GM12878 (cell line): ENCODE measurements at regions not wholly inside any gene's neighbourhood (a gene's known extent, or its start where the extent isn't known, plus 50 kb on each side); places are given as distances from the start of the nearest gene placed in this dataset.

Experiments used
- ATAC-seq: fragments of 200-7000 bp; cut with Tn5 transposase; 3 replicates; pipeline ENCODE4 v1.9.1; 2020; ENCODE audit warnings: mild to moderate bottlenecking, moderate library complexity
- BruUV-seq: library from RNA; stranded (reverse); fragments of 400-500 nt; replicated peaks from 2 replicates; lab custom pipeline; 2021; lab: Mats Ljungman, UMichigan
- CTCF ChIA-PET: fragments of 300-600 bp; sonication (Branson Sonifier 250); formaldehyde crosslinking; extraction: SDS; loops from one replicate; lab custom pipeline; 2021; ENCODE audit warnings: inconsistent platforms; lab: Yijun Ruan, JAX
- POLR2A ChIA-PET: fragments of 350-600 bp; formaldehyde crosslinking; extraction: SDS; loops from one replicate; lab custom pipeline; 2021; ENCODE audit warnings: inconsistent platforms; lab: Charles Lee
- RAD21 ChIA-PET: fragments of 300-600 bp; sonication (Branson Sonifier 250); formaldehyde crosslinking; loops from one replicate; lab custom pipeline; 2023; ENCODE audit warnings: antibody characterized with exemption; ENCODE audit not compliant: unreplicated experiment; lab: Charles Lee
- SMC1A ChIA-PET: fragments of 300-600 bp; sonication (Branson Sonifier 250); formaldehyde crosslinking; loops from one replicate; lab custom pipeline; 2023; ENCODE audit not compliant: unreplicated experiment, uncharacterized antibody; lab: Charles Lee
- DNase-seq: peaks from one replicate; pipeline ENCODE4 v3.0.0-alpha.2; 2011; ENCODE audit warnings: low read depth, low spot score
- FAIRE-seq: peaks from 3 replicates; lab custom pipeline; 2011; peaks lifted over from hg19 to GRCh38; lab: Jason Lieb, UNC
- H2AFZ ChIP-seq: 2 replicates; pipeline ENCODE4 v1.6.0; 2011; ENCODE audit warnings: low read depth, low read length, control low read depth; ENCODE audit not compliant: control insufficient read depth
- H3K27ac ChIP-seq: 2 replicates; pipeline ENCODE4 v1.5.1; 2011; ENCODE audit warnings: control low read depth; ENCODE audit not compliant: control insufficient read depth, insufficient read depth
- H3K27me3 ChIP-seq, 2 experiments: replicated peaks in 1 of 2; 2 replicates each; pipeline versions ENCODE4 v1.6.0 to v1.6.1; 2011; ENCODE audit warnings: low read length in 1 of 2; ENCODE audit not compliant: control insufficient read depth in 2 of 2, insufficient read depth in 2 of 2
- H3K36me3 ChIP-seq, 2 experiments: 2 replicates each; pipeline ENCODE4 v1.5.1; 2011; ENCODE audit warnings: low read length in 1 of 2; ENCODE audit not compliant: control insufficient read depth in 2 of 2, insufficient read depth in 2 of 2
- H3K4me1 ChIP-seq: 2 replicates; pipeline ENCODE4 v1.6.1; 2011; ENCODE audit warnings: mild to moderate bottlenecking, low read length, moderate library complexity, mixed read lengths; ENCODE audit not compliant: control insufficient read depth, insufficient read depth
- H3K4me2 ChIP-seq: 2 replicates; pipeline ENCODE4 v1.6.0; 2011; ENCODE audit warnings: control low read depth; ENCODE audit not compliant: control insufficient read depth, insufficient read depth
- H3K4me3 ChIP-seq: fragments of 200-600 bp; sonication (generic); 2 replicates; pipeline ENCODE4 v1.5.1; 2016
- H3K79me2 ChIP-seq: 2 replicates; pipeline ENCODE4 v1.6.0; 2011; ENCODE audit warnings: low read length; ENCODE audit not compliant: control insufficient read depth, insufficient read depth
- H3K9ac ChIP-seq: 2 replicates; pipeline ENCODE4 v1.8.0; 2011; ENCODE audit warnings: low read length, control low read depth, mixed read lengths; ENCODE audit not compliant: control insufficient read depth, insufficient read depth
- H3K9me3 ChIP-seq: replicated peaks from 3 replicates; pipeline ENCODE4 v1.5.1; 2011; ENCODE audit warnings: mild to moderate bottlenecking, low read length; ENCODE audit not compliant: control insufficient read depth, insufficient read depth
- H4K20me1 ChIP-seq: 2 replicates; pipeline ENCODE4 v1.6.0; 2011; ENCODE audit not compliant: control insufficient read depth, insufficient read depth
- ASH2L ChIP-seq: fragments of 300-600, 200-600 bp; sonication (generic); IDR thresholded peaks from 2 replicates; pipeline ENCODE4 v1.6.1; 2017; ENCODE audit warnings: low read depth, mild to moderate bottlenecking, borderline replicate concordance
- ATF7 ChIP-seq: fragments of 450-650 bp; IDR thresholded peaks from 2 replicates; pipeline ENCODE4 v1.6.1; 2016; ENCODE audit warnings: low read depth, mild to moderate bottlenecking
- BACH1 ChIP-seq: fragments of 450-650 bp; IDR thresholded peaks from 2 replicates; pipeline ENCODE4 v1.6.1; 2017; ENCODE audit warnings: mild to moderate bottlenecking, borderline replicate concordance
- CBX3 ChIP-seq: fragments of 200-600 bp; sonication (generic); IDR thresholded peaks from 2 replicates; pipeline ENCODE4 v1.6.1; 2016; ENCODE audit warnings: low read depth, borderline replicate concordance
- CEBPZ ChIP-seq: fragments of 150-350 bp; IDR thresholded peaks from 2 replicates; pipeline ENCODE4 v1.6.1; 2016; ENCODE audit warnings: low read depth, low read length
- EGR1 ChIP-seq, 2 experiments: IDR thresholded peaks; 1 replicate in 1 of 2; 2 replicates in 1 of 2; pipeline ENCODE4 v1.6.1; 2011 to 2012; ENCODE audit warnings: low read depth in 2 of 2, low read length in 2 of 2, borderline replicate concordance in 1 of 2, mild to moderate bottlenecking in 1 of 2, moderate library complexity in 1 of 2
- ELK1 ChIP-seq: IDR thresholded peaks from 2 replicates; pipeline ENCODE4 v1.6.1; 2012; ENCODE audit warnings: low read depth, low read length, improper control_type of control experiment
- EZH2 ChIP-seq: IDR thresholded peaks from 2 replicates; pipeline ENCODE4 v1.6.1; 2012; ENCODE audit warnings: low read depth, mild to moderate bottlenecking, control low read depth, inconsistent platforms, low read length, borderline replicate concordance; ENCODE audit not compliant: control insufficient read depth
- FOS ChIP-seq: IDR thresholded peaks from 3 replicates; pipeline ENCODE4 v1.6.1; 2011; ENCODE audit warnings: borderline replicate concordance; ENCODE audit not compliant: insufficient read length; ENCODE audit errors: extremely low read depth
- GATAD2B ChIP-seq: fragments of 450-650 bp; conservative IDR thresholded peaks from 2 replicates; pipeline ENCODE4 v1.6.1; 2017; ENCODE audit warnings: low read depth, mild to moderate bottlenecking, moderate library complexity
- IRF5 ChIP-seq: fragments of 450-650 bp; IDR thresholded peaks from 2 replicates; pipeline ENCODE4 v1.6.1; 2017; ENCODE audit warnings: borderline replicate concordance
- NBN ChIP-seq: fragments of 450-650 bp; IDR thresholded peaks from 2 replicates; pipeline ENCODE4 v1.6.1; 2016
- NFIC ChIP-seq: IDR thresholded peaks from 2 replicates; pipeline ENCODE4 v1.6.1; 2012; ENCODE audit warnings: low read depth, mild to moderate bottlenecking, inconsistent platforms, low read length, moderate library complexity
- POU2F2 ChIP-seq: IDR thresholded peaks from 3 replicates; pipeline ENCODE4 v1.6.1; 2011; ENCODE audit warnings: low read depth, mild to moderate bottlenecking, low read length, borderline replicate concordance
- RBBP5 ChIP-seq: fragments of 200-600 bp; sonication (generic); conservative IDR thresholded peaks from 2 replicates; pipeline ENCODE4 v1.6.1; 2016
- SMAD1 ChIP-seq: fragments of 450-650 bp; IDR thresholded peaks from 2 replicates; pipeline ENCODE4 v1.6.1; 2018; ENCODE audit warnings: mild to moderate bottlenecking, low read depth; ENCODE audit not compliant: partially characterized antibody
- SP1 ChIP-seq: IDR thresholded peaks from one replicate; pipeline ENCODE4 v1.6.1; 2011; ENCODE audit warnings: low read depth, low read length
- YY1 ChIP-seq: IDR thresholded peaks from 2 replicates; pipeline ENCODE4 v1.6.1; 2011; ENCODE audit warnings: low read depth, mild to moderate bottlenecking, low read length
- ZBED1 ChIP-seq: IDR thresholded peaks from 2 replicates; pipeline ENCODE4 v1.6.1; 2016; ENCODE audit warnings: borderline replicate concordance
- ZSCAN29 ChIP-seq: fragments of 450-650 bp; IDR thresholded peaks from 2 replicates; pipeline ENCODE4 v1.6.1; 2017; ENCODE audit warnings: mild to moderate bottlenecking, moderate library complexity
- WGBS: methylation state at CpG from one replicate; pipeline ENCODE4 v1.1.6; 2016; ENCODE audit warnings: low lambda C conversion rate; ENCODE audit not compliant: insufficient replicate concordance, insufficient coverage; ENCODE audit errors: missing lambda C conversion rate; 5-methylcytosine and 5-hydroxymethylcytosine counted together
- in situ Hi-C: fragments of 300-500 bp; cut with MboI; formaldehyde crosslinking; loops from 9 replicates; pipeline ENCODE4 v1.14.3; 2018; ENCODE audit warnings: mixed read lengths
- intact Hi-C: fragments of 100-400 bp; cut with micrococcal nuclease; formaldehyde crosslinking; loops from one replicate; pipeline ENCODE4 v1.14.2; 2022; ENCODE audit not compliant: unreplicated experiment

GRCh38 chr2:12243381-12243780 lies 473.4 kb upstream of the TRIB2 start:
- in situ Hi-C loops = no loop called here
- H4K20me1 ChIP-seq = no peaks in the 10 kb centered on the region
- ChIA-PET SMC1A (interaction anchor here (1.8 kb wide), 1 partner anchor 8 kb away, joined by 3 read pairs; no protein-coding TSS in a partner anchor), POLR2A (no interaction called here), RAD21 (no interaction called here), CTCF (no interaction called here)
- no peak overlapping the region for H3K27ac ChIP-seq
- intact Hi-C loops = no loop called here
- H3K4me1 ChIP-seq = no peaks in the 10 kb centered on the region
- H2AFZ ChIP-seq = no peak overlapping the region
- H3K4me3 ChIP-seq = no peak overlapping the region
- BruUV-seq = no TSS peak
- no peak overlapping the region for H3K9ac ChIP-seq
- no peaks in the 10 kb centered on the region for H3K27me3 ChIP-seq
- no peak overlapping the region for H3K4me2 ChIP-seq
- DNase-seq (no peak), FAIRE-seq (no peak), ATAC-seq (no peak)
- no peaks in the 10 kb centered on the region for H3K79me2 ChIP-seq
- H3K36me3 ChIP-seq = no peaks in the 10 kb centered on the region
- WGBS = 94% methylated on average over 2 of the region's 2 CpGs
- H3K9me3 ChIP-seq = no peaks in the 10 kb centered on the region
- TF ChIP-seq RBBP5 (no peak), ZBED1 (no peak), EGR1 (IDR thresholded peaks at IDR 0.05; ENCODE audit: borderline replicate concordance in 1 of 2, low read depth in 2 of 2, low read length in 2 of 2) (no peak), NFIC (no peak), GATAD2B (no peak), SP1 (no peak), NBN (no peak), ELK1 (no peak), CBX3 (no peak), FOS (no peak), ZSCAN29 (no peak), ASH2L (no peak), ATF7 (no peak), CEBPZ (no peak), POU2F2 (no peak), EZH2 (no peak), SMAD1 (no peak), BACH1 (no peak), IRF5 (no peak), YY1 (no peak)
